Right forelimb (tissue), 1 donor: ENCODE measurements at regions not wholly inside any gene's neighbourhood (a gene's known extent, or its start where the extent isn't known, plus 50 kb on each side); places are given as distances from the start of the nearest gene placed in this dataset.

Source experiments
- DNase-seq: peaks from one replicate; pipeline ENCODE4 v3.0.0-alpha.2; 2018

GRCh38 chr5:2432076-2432920 lies 319.2 kb downstream of the IRX2 start:
- no peak for DNase-seq

GRCh38 chr5:2430606-2431005 lies 320.9 kb downstream of the IRX2 start:
- DNase-seq, result no peak

GRCh38 chr5:2427983-2428382 lies 323.5 kb downstream of the IRX2 start:
- no peak for DNase-seq

- no peak for DNase-seq
These were observed 327.8 kb downstream of the IRX2 start for GRCh38 chr5:2423634-2424033.

- no peak for DNase-seq
These were observed 334.2 kb downstream of the IRX2 start for GRCh38 chr5:2417301-2417700.

- DNase-seq, result no peak
These were observed 335.8 kb downstream of the IRX2 start for GRCh38 chr5:2415678-2416077.

- DNase-seq, result no peak
These were observed 341.0 kb downstream of the IRX2 start for GRCh38 chr5:2410451-2410850.

GRCh38 chr5:2403296-2403695 lies 348.2 kb downstream of the IRX2 start:
- no peak for DNase-seq

GRCh38 chr5:2399804-2400203 lies 351.7 kb downstream of the IRX2 start:
- DNase-seq, result no peak

- no peak for DNase-seq
These were observed 352.4 kb downstream of the IRX2 start for GRCh38 chr5:2399096-2399495.

GRCh38 chr5:2393556-2393955 lies 357.9 kb downstream of the IRX2 start:
- no peak for DNase-seq

GRCh38 chr5:2391566-2391965 lies 359.9 kb downstream of the IRX2 start:
- DNase-seq, result no peak

GRCh38 chr5:2391021-2391420 lies 360.5 kb downstream of the IRX2 start:
- DNase-seq, result no peak

- DNase-seq, result no peak
These were observed 362.9 kb downstream of the IRX2 start for GRCh38 chr5:2388571-2388970.

- DNase-seq, result peak; percentile 54
These were observed 363.7 kb downstream of the IRX2 start for GRCh38 chr5:2387634-2388325.

GRCh38 chr5:2387250-2387633 lies 364.2 kb downstream of the IRX2 start:
- DNase-seq, result no peak

GRCh38 chr5:2385818-2386217 lies 365.7 kb downstream of the IRX2 start:
- no peak for DNase-seq

GRCh38 chr5:2383698-2384065 lies 367.8 kb downstream of the IRX2 start:
- no peak for DNase-seq

GRCh38 chr5:2382776-2383697 lies 368.4 kb downstream of the IRX2 start:
- no peak for DNase-seq

- DNase-seq, result no peak
These were observed 369.6 kb downstream of the IRX2 start for GRCh38 chr5:2381861-2382260.

- no peak for DNase-seq
These were observed 370.4 kb downstream of the IRX2 start for GRCh38 chr5:2381070-2381469.

GRCh38 chr5:2378976-2379375 lies 372.5 kb downstream of the IRX2 start:
- no peak for DNase-seq

- no peak for DNase-seq
These were observed 373.4 kb downstream of the IRX2 start for GRCh38 chr5:2378108-2378507.
